HG03066 (cell line): ENCODE measurements at regions not wholly inside any gene's neighbourhood (a gene's known extent, or its start where the extent isn't known, plus 50 kb on each side); places are given as distances from the start of the nearest gene placed in this dataset.

Experiments
- ATAC-seq: cut with Tn5 transposase; IDR thresholded peaks from one replicate; pipeline ENCODE4 v1.9.1; 2021; ENCODE audit warnings: low read depth; ENCODE audit not compliant: unreplicated experiment

DNA sequence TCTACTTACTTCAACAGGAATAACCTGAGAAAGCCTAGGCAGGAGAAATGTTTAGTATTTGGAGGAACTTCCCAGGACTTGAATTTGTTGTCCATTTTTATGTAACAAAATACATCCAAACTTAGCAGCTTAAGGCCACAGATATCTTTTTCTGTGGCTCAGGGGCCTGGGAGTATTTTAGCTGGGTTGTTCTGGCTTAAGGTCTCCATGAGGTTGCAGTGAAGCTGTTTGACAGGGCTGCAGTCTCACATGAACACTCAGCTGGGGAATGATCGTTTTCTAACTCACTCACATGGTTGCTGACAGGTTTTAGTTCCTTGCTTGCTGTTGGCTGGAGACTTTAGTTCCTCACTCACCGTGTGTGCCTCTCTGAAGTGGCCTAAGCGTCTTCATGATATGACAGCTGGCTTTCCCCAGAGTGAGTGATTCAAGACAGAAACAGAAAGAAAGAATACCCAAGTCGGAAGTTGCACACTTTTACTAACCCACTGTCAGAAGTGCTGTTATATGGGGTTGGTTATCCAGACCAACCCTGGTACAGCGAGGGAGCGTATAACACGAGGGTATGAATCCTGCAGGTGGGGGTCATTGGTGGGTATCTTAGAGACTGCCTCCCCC lies 229.7 kb upstream of the TBL1XR1 start:
- ATAC-seq, result peak; percentile 100

DNA sequence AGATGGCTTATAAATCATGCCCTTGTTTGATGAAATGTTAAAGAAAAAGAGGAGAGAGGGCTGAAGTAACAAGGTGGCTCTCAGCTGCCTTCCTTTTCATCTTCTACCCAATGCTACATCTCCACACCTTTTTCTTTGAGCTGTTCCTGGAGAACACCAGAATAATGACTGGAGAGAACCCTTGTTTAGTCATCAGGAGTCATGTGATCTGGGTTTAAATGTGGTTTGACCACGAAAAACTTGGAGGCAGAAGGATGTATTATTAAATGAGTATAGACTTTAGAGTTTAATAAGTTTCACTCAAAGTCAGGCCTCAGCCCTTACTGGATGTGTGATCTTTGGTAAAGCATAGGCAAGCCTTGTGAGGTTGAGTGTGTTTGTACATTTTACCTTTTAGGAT lies 230.3 kb upstream of the TBL1XR1 start:
- ATAC-seq, result peak; percentile 5

DNA sequence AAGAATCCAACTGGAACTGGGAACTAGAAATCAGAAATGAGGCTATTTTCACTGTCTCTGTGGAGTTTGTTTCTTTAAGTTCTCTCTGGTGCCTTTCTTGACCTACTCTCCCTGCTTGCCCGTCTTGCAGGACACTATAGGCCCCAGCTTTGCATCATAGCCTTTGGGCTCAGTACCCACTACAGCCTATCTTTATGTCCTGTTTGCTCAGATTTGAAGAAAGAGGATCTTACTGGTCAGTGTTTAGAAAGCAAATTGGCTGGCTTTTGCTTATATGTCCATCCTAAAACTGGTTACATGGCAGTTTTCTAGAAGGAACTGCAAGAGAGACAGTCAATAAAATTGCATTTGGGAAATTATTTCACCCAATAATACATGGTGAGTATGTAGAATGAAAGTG lies 231.8 kb upstream of the TBL1XR1 start:
- no peak for ATAC-seq

DNA sequence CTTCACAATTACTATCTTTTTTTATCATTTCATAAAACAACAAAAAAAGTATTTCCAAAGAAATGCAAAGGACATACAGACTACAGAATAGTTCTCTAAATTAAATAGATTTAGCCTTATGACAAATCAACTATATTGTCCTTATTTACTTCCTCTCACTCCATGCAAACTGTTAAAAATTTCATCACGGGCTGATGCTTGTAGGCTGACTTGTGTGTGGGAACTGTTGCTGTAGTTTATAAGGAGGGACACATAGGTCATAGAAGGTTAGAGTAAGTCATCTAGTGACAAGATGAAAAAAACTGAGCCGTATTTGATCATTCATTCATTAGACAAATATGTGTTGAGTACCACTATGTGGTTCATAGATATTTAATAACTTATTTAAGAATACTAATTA lies 232.5 kb upstream of the TBL1XR1 start:
- no peak for ATAC-seq

DNA sequence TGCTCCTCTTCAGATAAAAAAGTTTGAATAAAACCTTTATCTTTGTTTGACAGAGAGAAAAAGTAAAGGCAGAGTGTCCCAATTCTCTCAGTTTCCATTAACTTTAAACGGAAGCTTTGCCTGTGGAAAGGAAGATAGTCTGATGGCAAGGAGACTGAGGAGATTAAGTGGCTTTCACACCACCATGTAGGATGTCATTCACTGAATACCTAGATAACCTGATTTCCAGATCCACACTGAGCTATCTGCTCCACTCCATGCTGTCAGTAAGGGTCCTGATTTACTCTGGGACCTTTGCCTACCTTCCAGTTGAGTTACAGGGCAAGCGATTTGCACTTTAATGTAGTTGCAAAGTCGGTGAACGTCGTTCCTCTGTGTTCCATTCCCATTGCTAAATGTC lies 233.4 kb upstream of the TBL1XR1 start:
- no peak for ATAC-seq

DNA sequence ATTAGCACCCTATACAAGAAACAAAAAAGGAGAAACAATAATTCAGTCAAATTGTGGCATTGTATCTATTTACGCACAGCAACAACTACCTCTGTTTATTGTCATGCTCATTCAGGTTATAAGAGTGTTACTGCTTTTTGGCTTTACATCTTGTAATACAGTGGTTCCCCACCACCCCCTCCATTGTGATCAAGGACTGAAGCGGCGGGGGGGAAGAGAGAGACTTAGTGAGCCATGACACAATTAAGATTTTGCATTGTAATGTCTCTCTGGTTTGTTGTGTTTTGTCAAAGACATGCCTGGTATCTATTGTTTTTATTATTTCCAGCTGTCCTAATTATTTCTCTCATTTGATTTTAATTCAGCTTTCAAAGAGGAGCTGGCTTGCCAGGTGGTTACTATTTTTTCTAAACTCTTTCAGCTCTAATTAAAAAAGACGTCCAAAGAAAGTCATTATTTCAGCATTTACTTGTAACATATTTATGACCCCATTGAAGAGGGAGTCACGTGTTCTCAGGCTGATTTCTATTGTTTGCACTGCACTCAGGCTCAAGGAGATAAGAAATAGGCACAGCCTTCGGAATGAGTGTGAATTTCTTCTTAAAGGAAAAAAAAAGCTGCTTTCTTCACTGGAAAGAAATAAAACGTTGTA lies 234.4 kb upstream of the TBL1XR1 start:
- no peak for ATAC-seq

DNA sequence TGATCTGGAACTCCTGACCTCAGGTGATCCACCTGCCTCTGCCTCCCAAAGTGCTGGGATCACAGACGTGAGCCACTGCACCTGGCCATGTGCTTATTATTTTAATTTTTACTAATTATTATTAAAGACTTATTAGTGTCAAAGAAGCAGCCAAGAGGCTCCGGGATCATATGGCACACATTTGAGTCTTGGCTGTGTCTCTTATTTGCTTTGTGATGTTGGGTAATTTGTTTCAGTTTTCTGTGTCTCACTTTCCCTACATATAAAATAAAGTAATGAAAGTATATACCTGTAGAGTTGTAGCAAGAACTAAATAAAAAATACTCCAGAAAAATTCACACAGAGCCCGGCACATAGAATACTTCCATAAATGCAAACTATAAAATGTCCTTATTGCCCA lies 238.0 kb upstream of the TBL1XR1 start:
- no peak for ATAC-seq

GRCh38 chr3:177437513-177438337 lies 240.4 kb upstream of the TBL1XR1 start:
- ATAC-seq, result no peak

DNA sequence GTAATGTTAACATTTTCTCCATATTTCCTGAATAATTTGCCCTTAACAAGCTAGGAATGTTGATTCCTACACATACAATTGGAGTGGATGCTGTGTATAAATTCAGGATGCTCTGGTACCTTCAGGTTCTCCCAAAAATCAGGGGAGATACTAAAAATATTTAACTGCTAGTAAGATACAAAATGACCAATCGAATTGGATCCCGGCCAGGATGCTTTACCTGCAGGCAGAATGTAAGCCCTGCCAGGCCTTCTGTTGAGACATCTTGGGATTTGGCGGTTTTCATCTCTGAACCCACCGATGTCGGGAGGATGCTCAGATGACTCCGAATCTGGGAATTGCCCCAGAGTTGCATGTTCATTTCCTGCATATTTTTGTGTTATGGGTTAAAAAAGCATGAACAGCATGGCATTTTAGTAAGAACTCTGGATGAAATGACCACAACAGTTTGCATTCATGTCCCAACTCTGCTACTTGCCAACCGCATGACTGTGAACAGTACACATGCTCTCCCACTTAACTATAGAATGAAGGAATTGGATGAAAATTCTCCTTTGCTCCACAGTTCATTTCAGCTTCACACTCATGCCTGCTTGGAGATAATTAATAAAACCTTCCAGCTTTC lies 241.4 kb upstream of the TBL1XR1 start:
- ATAC-seq, result no peak

GRCh38 chr3:177439694-177440269 lies 242.5 kb upstream of the TBL1XR1 start:
- ATAC-seq, result no peak

GRCh38 chr3:177440456-177441104 lies 243.3 kb upstream of the TBL1XR1 start:
- no peak for ATAC-seq

GRCh38 chr3:177441276-177441812 lies 244.1 kb upstream of the TBL1XR1 start:
- ATAC-seq, result no peak

DNA sequence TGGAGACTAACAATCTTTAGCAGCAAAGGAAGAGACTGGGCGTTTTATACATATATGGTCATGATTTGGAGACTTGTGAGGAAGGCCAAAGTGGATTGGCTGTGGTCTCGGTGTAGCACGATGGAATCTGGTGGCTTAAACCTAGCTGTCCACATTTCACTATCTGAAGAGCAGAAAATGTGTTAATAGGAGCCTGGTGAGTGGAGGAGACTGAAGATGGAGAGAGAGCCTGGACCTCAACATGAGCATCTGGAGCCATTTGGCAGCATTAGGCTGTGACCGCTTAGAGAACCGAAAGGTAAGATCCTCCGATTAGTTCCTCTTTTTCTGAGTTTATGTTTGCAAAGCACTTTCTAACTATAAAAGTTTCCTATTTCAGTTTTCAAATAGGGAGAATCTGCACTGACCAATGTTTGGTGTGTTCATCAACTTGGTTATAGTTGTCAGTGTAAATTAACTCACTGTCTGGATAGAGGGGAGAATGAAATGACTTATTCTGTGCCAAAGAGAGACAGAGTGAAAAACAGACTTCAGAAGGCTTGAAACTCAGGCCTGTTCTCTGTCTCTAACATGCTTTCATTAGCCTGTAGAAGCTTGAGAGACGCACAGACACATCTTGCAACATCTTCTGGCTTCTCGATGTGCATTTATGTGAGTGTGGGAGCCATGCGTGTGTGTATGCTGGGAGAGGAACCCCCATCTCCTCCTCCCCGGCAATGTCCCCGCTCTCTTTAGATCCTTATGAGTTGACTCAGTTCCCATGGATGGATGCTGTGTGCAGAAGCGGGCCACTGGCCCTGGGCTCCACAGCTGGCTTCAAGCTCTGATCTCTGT lies 244.7 kb upstream of the TBL1XR1 start:
- ATAC-seq, result peak; percentile 97

DNA sequence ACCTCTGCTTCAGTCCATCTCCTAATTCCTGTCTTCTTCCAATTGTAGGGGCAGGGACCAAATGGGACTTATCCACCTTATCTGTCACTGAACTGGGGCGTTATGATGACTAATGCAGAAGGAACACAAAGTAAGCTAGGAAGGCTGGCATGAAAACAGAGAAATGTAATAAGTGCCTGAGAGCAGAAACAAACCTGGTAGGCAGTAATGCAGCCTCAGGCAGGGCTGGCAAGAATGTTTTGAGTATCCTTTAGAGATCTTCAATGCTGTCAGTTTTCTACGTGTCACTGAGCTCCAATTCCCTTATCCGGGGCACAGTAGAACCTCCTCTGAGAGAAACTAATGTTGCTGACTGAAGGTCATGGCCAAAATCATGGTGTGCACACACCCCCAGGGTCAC lies 246.2 kb upstream of the TBL1XR1 start:
- no peak for ATAC-seq

DNA sequence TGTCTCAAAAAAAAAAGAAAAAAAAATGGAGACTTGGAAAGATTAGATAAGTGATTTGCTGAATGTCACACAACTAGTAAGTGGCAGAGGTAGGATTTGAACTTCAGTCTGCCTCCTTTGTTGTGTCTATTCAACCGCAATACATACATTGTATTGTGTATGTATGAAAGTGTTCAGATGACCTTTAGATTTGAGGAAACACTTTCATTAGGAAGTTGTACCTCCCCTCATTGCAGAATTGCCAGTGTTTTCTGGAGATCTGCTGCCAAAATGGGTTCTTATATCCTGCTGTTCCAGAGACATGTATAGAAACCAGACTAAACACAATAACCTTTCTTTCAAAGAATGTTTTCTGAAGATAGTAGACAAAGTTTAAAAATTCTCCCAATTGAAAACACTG lies 247.4 kb upstream of the TBL1XR1 start:
- ATAC-seq, result no peak

DNA sequence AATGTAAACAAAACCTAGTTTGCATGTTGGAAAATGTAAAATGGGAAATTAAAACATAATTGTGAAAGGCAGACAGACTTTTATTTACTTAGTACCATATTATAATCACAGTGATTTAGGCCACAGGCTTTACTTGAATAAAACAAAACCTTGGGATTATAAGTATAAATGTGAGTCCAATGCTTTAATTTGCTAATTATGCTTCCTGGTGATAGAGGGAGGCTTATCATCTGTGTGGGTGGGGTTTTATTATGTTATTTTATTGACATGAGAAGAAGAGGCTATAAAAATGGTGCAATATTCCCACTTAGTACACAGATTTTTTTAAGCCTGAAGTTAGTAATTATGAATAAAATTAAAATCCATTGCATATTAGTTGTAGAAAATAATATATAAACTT lies 248.3 kb upstream of the TBL1XR1 start:
- ATAC-seq, result no peak

- no peak for ATAC-seq
Observed at GRCh38 chr3:177446165-177446601, 248.9 kb upstream of the TBL1XR1 start.

- ATAC-seq, result no peak
Observed at GRCh38 chr3:177447938-177448337, 250.7 kb upstream of the TBL1XR1 start.

- peak; percentile 24 for ATAC-seq
Observed at GRCh38 chr3:177448987-177449359, 251.7 kb upstream of the TBL1XR1 start.
